ENCODE measurements at regions not wholly inside any gene's neighbourhood (a gene's known extent, or its start where the extent isn't known, plus 50 kb on each side); places are given as distances from the start of the nearest gene placed in this dataset.

- no peak for DNase-seq
- no peak for TF ChIP-seq GATA1 (IDR thresholded peaks at IDR 0.05; ENCODE audit: low read depth, low read length)
- TF ChIP-seq POLR2A (IDR thresholded peaks at IDR 0.05; ENCODE audit: low read length), result no peak
Observed at GRCh38 chr5:94045839-94046782, 304.7 kb upstream of the POU5F2 start.

- TF ChIP-seq POLR2A (IDR thresholded peaks at IDR 0.05; ENCODE audit: low read length) (no peak), GATA1 (IDR thresholded peaks at IDR 0.05; ENCODE audit: low read depth, low read length) (no peak)
- DNase-seq, result no peak
Observed at GRCh38 chr5:94043311-94043710, 301.9 kb upstream of the POU5F2 start.

GRCh38 chr5:94040591-94041148 lies 299.3 kb upstream of the POU5F2 start:
- TF ChIP-seq POLR2A (IDR thresholded peaks at IDR 0.05; ENCODE audit: low read length) (no peak), GATA1 (IDR thresholded peaks at IDR 0.05; ENCODE audit: low read depth, low read length) (no peak)
- peak in 1 of 2 experiments; percentile 26 for DNase-seq

- TF ChIP-seq GATA1 (IDR thresholded peaks at IDR 0.05; ENCODE audit: low read depth, low read length) (no peak), POLR2A (IDR thresholded peaks at IDR 0.05; ENCODE audit: low read length) (no peak)
- DNase-seq, result no peak
Observed at GRCh38 chr5:94039101-94039500, 297.7 kb upstream of the POU5F2 start.

- no peak for DNase-seq
- TF ChIP-seq GATA1 (IDR thresholded peaks at IDR 0.05; ENCODE audit: low read depth, low read length), result no peak
- TF ChIP-seq POLR2A (IDR thresholded peaks at IDR 0.05; ENCODE audit: low read length), result no peak
Observed at GRCh38 chr5:94031631-94032030, 290.2 kb upstream of the POU5F2 start.

GRCh38 chr5:94028001-94028400 lies 286.6 kb upstream of the POU5F2 start:
- DNase-seq, result no peak
- no peak for TF ChIP-seq GATA1 (IDR thresholded peaks at IDR 0.05; ENCODE audit: low read depth, low read length)
- TF ChIP-seq POLR2A (IDR thresholded peaks at IDR 0.05; ENCODE audit: low read length), result no peak

GRCh38 chr5:94027145-94027544 lies 285.7 kb upstream of the POU5F2 start:
- no peak for DNase-seq

GRCh38 chr5:94025788-94026473 lies 284.5 kb upstream of the POU5F2 start:
- TF ChIP-seq GATA1 (IDR thresholded peaks at IDR 0.05; ENCODE audit: low read depth, low read length), result no peak
- no peak for TF ChIP-seq POLR2A (IDR thresholded peaks at IDR 0.05; ENCODE audit: low read length)
- no peak for DNase-seq

More at GRCh38 chr5:94027145-94027544, 285.7 kb upstream of the POU5F2 start:
- no peak for TF ChIP-seq POLR2A (IDR thresholded peaks at IDR 0.05; ENCODE audit: low read length)
- no peak for TF ChIP-seq GATA1 (IDR thresholded peaks at IDR 0.05; ENCODE audit: low read depth, low read length)

- no peak for DNase-seq
- TF ChIP-seq GATA1 (IDR thresholded peaks at IDR 0.05; ENCODE audit: low read depth, low read length), result no peak
- no peak for TF ChIP-seq POLR2A (IDR thresholded peaks at IDR 0.05; ENCODE audit: low read length)
Observed at GRCh38 chr5:94024620-94025019, 283.2 kb upstream of the POU5F2 start.

- DNase-seq, result no peak
- TF ChIP-seq POLR2A (IDR thresholded peaks at IDR 0.05; ENCODE audit: low read length) (no peak), GATA1 (IDR thresholded peaks at IDR 0.05; ENCODE audit: low read depth, low read length) (no peak)
Observed at GRCh38 chr5:94024101-94024500, 282.7 kb upstream of the POU5F2 start.

- no peak for DNase-seq
- TF ChIP-seq POLR2A (IDR thresholded peaks at IDR 0.05; ENCODE audit: low read length) (no peak), GATA1 (IDR thresholded peaks at IDR 0.05; ENCODE audit: low read depth, low read length) (no peak)
Observed at GRCh38 chr5:94021246-94021645, 279.8 kb upstream of the POU5F2 start.

GRCh38 chr5:94017579-94017978 lies 276.2 kb upstream of the POU5F2 start:
- no peak for DNase-seq
- TF ChIP-seq POLR2A (IDR thresholded peaks at IDR 0.05; ENCODE audit: low read length), result no peak
- no peak for TF ChIP-seq GATA1 (IDR thresholded peaks at IDR 0.05; ENCODE audit: low read depth, low read length)

GRCh38 chr5:94010814-94011213 lies 269.4 kb upstream of the POU5F2 start:
- no peak for DNase-seq
- no peak for TF ChIP-seq GATA1 (IDR thresholded peaks at IDR 0.05; ENCODE audit: low read depth, low read length)
- TF ChIP-seq POLR2A (IDR thresholded peaks at IDR 0.05; ENCODE audit: low read length), result no peak

- no peak for DNase-seq
- no peak for TF ChIP-seq POLR2A (IDR thresholded peaks at IDR 0.05; ENCODE audit: low read length)
Observed at GRCh38 chr5:94009161-94009560, 267.8 kb upstream of the POU5F2 start.
